ENCODE measurements at regions not wholly inside any gene's neighbourhood (a gene's known extent, or its start where the extent isn't known, plus 50 kb on each side); places are given as distances from the start of the nearest gene placed in this dataset.

DNA sequence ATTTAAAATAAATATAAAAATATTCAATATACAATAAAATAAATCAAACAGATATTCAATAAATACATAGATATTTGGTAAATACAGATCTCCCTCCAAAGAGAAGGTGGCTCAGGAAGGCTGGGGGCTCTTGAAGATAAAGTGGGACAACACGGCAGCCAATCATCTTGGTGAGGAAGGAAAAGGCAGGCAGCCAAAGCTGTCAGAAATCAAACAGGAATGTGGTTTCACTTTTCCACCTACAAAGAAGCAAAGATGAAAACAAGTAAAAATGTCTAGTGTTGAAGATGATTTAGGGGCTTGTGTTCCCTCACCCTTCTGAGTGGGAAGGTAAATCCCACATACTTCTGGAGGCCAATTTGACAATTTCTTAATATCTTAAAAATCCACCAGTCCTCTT is 85.7 kb downstream of the B3GNT2 start:
- no peaks in the 10 kb centered on the region for H3K27me3 ChIP-seq (ENCODE audit: insufficient read depth, low read length, poor library complexity, severe bottlenecking)
- no peaks in the 10 kb centered on the region for H3K4me1 ChIP-seq (ENCODE audit: insufficient read depth, low read length, poor library complexity, severe bottlenecking)
- TF ChIP-seq EZH2phosphoT487 (IDR thresholded peaks at IDR 0.05; ENCODE audit: borderline replicate concordance) = no peak
- TF ChIP-seq, protein P1, sequence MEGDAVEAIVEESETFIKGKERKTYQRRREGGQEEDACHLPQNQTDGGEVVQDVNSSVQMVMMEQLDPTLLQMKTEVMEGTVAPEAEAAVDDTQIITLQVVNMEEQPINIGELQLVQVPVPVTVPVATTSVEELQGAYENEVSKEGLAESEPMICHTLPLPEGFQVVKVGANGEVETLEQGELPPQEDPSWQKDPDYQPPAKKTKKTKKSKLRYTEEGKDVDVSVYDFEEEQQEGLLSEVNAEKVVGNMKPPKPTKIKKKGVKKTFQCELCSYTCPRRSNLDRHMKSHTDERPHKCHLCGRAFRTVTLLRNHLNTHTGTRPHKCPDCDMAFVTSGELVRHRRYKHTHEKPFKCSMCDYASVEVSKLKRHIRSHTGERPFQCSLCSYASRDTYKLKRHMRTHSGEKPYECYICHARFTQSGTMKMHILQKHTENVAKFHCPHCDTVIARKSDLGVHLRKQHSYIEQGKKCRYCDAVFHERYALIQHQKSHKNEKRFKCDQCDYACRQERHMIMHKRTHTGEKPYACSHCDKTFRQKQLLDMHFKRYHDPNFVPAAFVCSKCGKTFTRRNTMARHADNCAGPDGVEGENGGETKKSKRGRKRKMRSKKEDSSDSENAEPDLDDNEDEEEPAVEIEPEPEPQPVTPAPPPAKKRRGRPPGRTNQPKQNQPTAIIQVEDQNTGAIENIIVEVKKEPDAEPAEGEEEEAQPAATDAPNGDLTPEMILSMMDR (conservative IDR thresholded peaks at IDR 0.05; ENCODE audit: low read length) = no peak
- H3K9me2 ChIP-seq (replicated peaks; ENCODE audit: low read depth, low read length) = no peaks in the 10 kb centered on the region
- H4K20me1 ChIP-seq (ENCODE audit: insufficient read depth, low read length, poor library complexity, severe bottlenecking) = no peaks in the 10 kb centered on the region
- H3F3A ChIP-seq (ENCODE audit: low read depth) = no peaks in the 10 kb centered on the region
- no peak overlapping the region for H3K4me3 ChIP-seq (ENCODE audit: low read length, poor library complexity, severe bottlenecking)
- H3K79me2 ChIP-seq (ENCODE audit: insufficient read depth, low read length) = no peaks in the 10 kb centered on the region
- H3K4me2 ChIP-seq (ENCODE audit: low read depth, low read length, poor library complexity, severe bottlenecking) = no peak overlapping the region
- no peak overlapping the region for H3K9ac ChIP-seq (ENCODE audit: low read depth, low read length, poor library complexity, severe bottlenecking)
- H2AFZ ChIP-seq (ENCODE audit: low read length) = no peak overlapping the region
- peaks cover 42% of the 10 kb centered on the region for H3K9me3 ChIP-seq (ENCODE audit: insufficient read depth, low read depth, low read length)
- 0 out of 2 replicates have a peak, but pooled peaks cover 2% of the 10 kb centered on the region for H3K36me3 ChIP-seq (ENCODE audit: insufficient read depth, low read length)

DNA sequence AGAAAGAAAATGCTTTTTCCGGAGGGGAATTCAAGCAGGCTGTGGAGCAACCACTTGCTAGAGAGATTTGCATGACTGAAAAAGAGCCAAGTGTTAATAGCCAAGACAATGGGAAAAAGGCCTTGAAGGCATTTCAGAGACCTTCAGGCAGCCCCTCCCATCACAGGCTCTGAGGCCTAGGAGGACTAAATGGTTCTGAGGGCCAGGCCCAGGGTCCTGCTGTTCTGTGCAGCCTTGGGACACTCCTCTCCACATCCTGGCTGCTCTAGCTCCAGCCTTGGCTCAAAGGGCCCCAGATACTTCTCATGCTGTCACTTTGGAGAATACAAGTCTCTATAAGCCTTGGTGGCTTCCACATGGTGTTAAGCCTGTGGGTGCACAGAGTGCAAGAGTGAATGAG is 81.8 kb downstream of the B3GNT2 start:
- Histone ChIP-seq H3K36me3 (ENCODE audit: insufficient read depth, low read length) (0 out of 2 replicates have a peak, but pooled peaks cover 2% of the 10 kb centered on the region), H3K9me3 (ENCODE audit: insufficient read depth, low read depth, low read length) (peaks cover 28% of the 10 kb centered on the region), H2AFZ (ENCODE audit: low read length) (no peak overlapping the region), H3K4me1 (ENCODE audit: insufficient read depth, low read length, poor library complexity, severe bottlenecking) (no peaks in the 10 kb centered on the region), H3K79me2 (ENCODE audit: insufficient read depth, low read length) (no peaks in the 10 kb centered on the region), H4K20me1 (ENCODE audit: insufficient read depth, low read length, poor library complexity, severe bottlenecking) (no peaks in the 10 kb centered on the region), H3K27me3 (ENCODE audit: insufficient read depth, low read length, poor library complexity, severe bottlenecking) (no peaks in the 10 kb centered on the region), H3K9me2 (replicated peaks; ENCODE audit: low read depth, low read length) (no peaks in the 10 kb centered on the region), H3K4me2 (ENCODE audit: low read depth, low read length, poor library complexity, severe bottlenecking) (no peak overlapping the region), H3F3A (ENCODE audit: low read depth) (no peaks in the 10 kb centered on the region), H3K4me3 (ENCODE audit: low read length, poor library complexity, severe bottlenecking) (no peak overlapping the region), H3K9ac (ENCODE audit: low read depth, low read length, poor library complexity, severe bottlenecking) (no peak overlapping the region)
- TF ChIP-seq, protein P1 (conservative IDR thresholded peaks at IDR 0.05; ENCODE audit: low read length) = no peak
- no peak for TF ChIP-seq EZH2phosphoT487 (IDR thresholded peaks at IDR 0.05; ENCODE audit: borderline replicate concordance)

Measured in Loucy (cell line).